ENCODE measurements at regions not wholly inside any gene's neighbourhood (a gene's known extent, or its start where the extent isn't known, plus 50 kb on each side); places are given as distances from the start of the nearest gene placed in this dataset.

GRCh38 chr21:15219894-15220293 lies 155.1 kb upstream of the NRIP1 start:
- Histone ChIP-seq H4K20me1 (ENCODE audit: insufficient read depth, low read length) (no peaks in the 10 kb centered on the region), H2AFZ (ENCODE audit: low read depth, low read length) (no peak overlapping the region), H3K36me3 (ENCODE audit: insufficient read depth, low read length) (no peaks in the 10 kb centered on the region), H3K27ac (ENCODE audit: low read depth, low read length) (no peak overlapping the region), H3K79me2 (ENCODE audit: insufficient read depth, low read length) (no peaks in the 10 kb centered on the region), H3K9ac (ENCODE audit: low read length) (no peak overlapping the region), H3K27me3 (ENCODE audit: insufficient read depth, low read length) (no peaks in the 10 kb centered on the region), H3K4me2 (ENCODE audit: low read length) (no peak overlapping the region), H3K4me1 (ENCODE audit: insufficient read depth, low read length) (peaks cover 15% of the 10 kb centered on the region), H3K9me3 (ENCODE audit: insufficient read depth, low read depth, low read length) (no peaks in the 10 kb centered on the region), H3K4me3 (ENCODE audit: insufficient read depth, low read depth, low read length) (no peak overlapping the region)
- no peaks in the 10 kb centered on the region for H3K27me3 Mint-ChIP-seq (ENCODE audit: low read depth, unreplicated experiment)
- H3K9me3 Mint-ChIP-seq (ENCODE audit: unreplicated experiment) = no peaks in the 10 kb centered on the region
- H3K4me1 Mint-ChIP-seq (ENCODE audit: low read depth, unreplicated experiment) = peaks cover 15% of the 10 kb centered on the region
- no peak for TF ChIP-seq CTCF (IDR thresholded peaks at IDR 0.05; ENCODE audit: insufficient read depth, low read depth, low read length)
- TF ChIP-seq EZH2 (IDR thresholded peaks at IDR 0.05; ENCODE audit: insufficient read depth, low read length) = no peak
- H3K27ac Mint-ChIP-seq (ENCODE audit: unreplicated experiment) = no peak overlapping the region
- FAIRE-seq (no peak), DNase-seq (ENCODE audit: low read depth) (no peak)
- H3K4me3 Mint-ChIP-seq (ENCODE audit: unreplicated experiment) = no peak overlapping the region
- H3K36me3 Mint-ChIP-seq (ENCODE audit: low read depth, unreplicated experiment) = no peaks in the 10 kb centered on the region

- H3K27ac ChIP-seq (ENCODE audit: low read depth, low read length) = peak overlapping the region; percentile 29
- no peaks in the 10 kb centered on the region for H3K36me3 ChIP-seq (ENCODE audit: insufficient read depth, low read length)
- DNase-seq (ENCODE audit: low read depth) (peak; percentile 73), FAIRE-seq (no peak)
- H3K4me2 ChIP-seq (ENCODE audit: low read length) = no peak overlapping the region
- Mint-ChIP-seq H3K27ac (ENCODE audit: unreplicated experiment) (no peak overlapping the region), H3K4me1 (ENCODE audit: low read depth, unreplicated experiment) (peaks cover 15% of the 10 kb centered on the region), H3K27me3 (ENCODE audit: low read depth, unreplicated experiment) (no peaks in the 10 kb centered on the region), H3K9me3 (ENCODE audit: unreplicated experiment) (no peaks in the 10 kb centered on the region), H3K4me3 (ENCODE audit: unreplicated experiment) (no peak overlapping the region), H3K36me3 (ENCODE audit: low read depth, unreplicated experiment) (no peaks in the 10 kb centered on the region)
- no peak overlapping the region for H2AFZ ChIP-seq (ENCODE audit: low read depth, low read length)
- no peak overlapping the region for H3K4me3 ChIP-seq (ENCODE audit: insufficient read depth, low read depth, low read length)
- no peaks in the 10 kb centered on the region for H3K79me2 ChIP-seq (ENCODE audit: insufficient read depth, low read length)
- H3K9me3 ChIP-seq (ENCODE audit: insufficient read depth, low read depth, low read length) = no peaks in the 10 kb centered on the region
- H4K20me1 ChIP-seq (ENCODE audit: insufficient read depth, low read length) = no peaks in the 10 kb centered on the region
- H3K9ac ChIP-seq (ENCODE audit: low read length) = no peak overlapping the region
- TF ChIP-seq CTCF (IDR thresholded peaks at IDR 0.05; ENCODE audit: insufficient read depth, low read depth, low read length) (no peak), EZH2 (IDR thresholded peaks at IDR 0.05; ENCODE audit: insufficient read depth, low read length) (no peak)
- no peaks in the 10 kb centered on the region for H3K27me3 ChIP-seq (ENCODE audit: insufficient read depth, low read length)
- H3K4me1 ChIP-seq (ENCODE audit: insufficient read depth, low read length) = peaks cover 15% of the 10 kb centered on the region
Measured at GRCh38 chr21:15221799-15222386, 157.1 kb upstream of the NRIP1 start.

- no peak overlapping the region for H3K9ac ChIP-seq (ENCODE audit: low read length)
- H2AFZ ChIP-seq (ENCODE audit: low read depth, low read length) = no peak overlapping the region
- no peak for DNase-seq (ENCODE audit: low read depth)
- no peaks in the 10 kb centered on the region for H3K9me3 ChIP-seq (ENCODE audit: insufficient read depth, low read depth, low read length)
- peak overlapping the region; percentile 13 for H3K4me2 ChIP-seq (ENCODE audit: low read length)
- FAIRE-seq = no peak
- no peaks in the 10 kb centered on the region for H3K36me3 ChIP-seq (ENCODE audit: insufficient read depth, low read length)
- H3K4me1 Mint-ChIP-seq (ENCODE audit: low read depth, unreplicated experiment) = peaks cover 15% of the 10 kb centered on the region
- no peak overlapping the region for H3K4me3 Mint-ChIP-seq (ENCODE audit: unreplicated experiment)
- H3K27me3 Mint-ChIP-seq (ENCODE audit: low read depth, unreplicated experiment) = no peaks in the 10 kb centered on the region
- H3K36me3 Mint-ChIP-seq (ENCODE audit: low read depth, unreplicated experiment) = no peaks in the 10 kb centered on the region
- no peaks in the 10 kb centered on the region for H3K27me3 ChIP-seq (ENCODE audit: insufficient read depth, low read length)
- H3K27ac Mint-ChIP-seq (ENCODE audit: unreplicated experiment) = peak overlapping the region; percentile 50
- TF ChIP-seq CTCF (IDR thresholded peaks at IDR 0.05; ENCODE audit: insufficient read depth, low read depth, low read length) (no peak), EZH2 (IDR thresholded peaks at IDR 0.05; ENCODE audit: insufficient read depth, low read length) (no peak)
- H3K4me3 ChIP-seq (ENCODE audit: insufficient read depth, low read depth, low read length) = no peak overlapping the region
- H3K9me3 Mint-ChIP-seq (ENCODE audit: unreplicated experiment) = no peaks in the 10 kb centered on the region
- no peaks in the 10 kb centered on the region for H3K79me2 ChIP-seq (ENCODE audit: insufficient read depth, low read length)
- H3K4me1 ChIP-seq (ENCODE audit: insufficient read depth, low read length) = peaks cover 15% of the 10 kb centered on the region
- H3K27ac ChIP-seq (ENCODE audit: low read depth, low read length) = peak overlapping the region; percentile 33
- no peaks in the 10 kb centered on the region for H4K20me1 ChIP-seq (ENCODE audit: insufficient read depth, low read length)
Measured at GRCh38 chr21:15222707-15223106, 157.9 kb upstream of the NRIP1 start.

Measured in astrocyte (in vitro differentiated cells and primary cell).